ENCODE measurements at regions not wholly inside any gene's neighbourhood (a gene's known extent, or its start where the extent isn't known, plus 50 kb on each side); places are given as distances from the start of the nearest gene placed in this dataset.

GRCh38 chr12:67594888-67595287 lies 53.7 kb upstream of the DYRK2 start:
- no peak overlapping the region for H3K27ac ChIP-seq (ENCODE audit: low read length)
- H3K9me2 ChIP-seq (replicated peaks; ENCODE audit: insufficient read depth, low read length): no peaks in the 10 kb centered on the region
- no peak overlapping the region for H3K9ac ChIP-seq (ENCODE audit: low read length)
- H3K9me3 ChIP-seq (replicated peaks; ENCODE audit: insufficient read depth, low read length): no peaks in the 10 kb centered on the region
- DNase-seq: no peak
- no peaks in the 10 kb centered on the region for H3K36me3 ChIP-seq (replicated peaks; ENCODE audit: insufficient read depth, low read length)
- no peaks in the 10 kb centered on the region for H4K20me1 ChIP-seq (ENCODE audit: insufficient read depth, low read length)
- H3K4me3 ChIP-seq (ENCODE audit: low read length): no peak overlapping the region
- no peaks in the 10 kb centered on the region for H3K79me2 ChIP-seq (ENCODE audit: low read length)
- H3K4me1 ChIP-seq (ENCODE audit: low read length): peaks cover 22% of the 10 kb centered on the region
- H2AFZ ChIP-seq (ENCODE audit: low read length): no peak overlapping the region
- no peak for TF ChIP-seq EZH2phosphoT487 (IDR thresholded peaks at IDR 0.05; ENCODE audit: low read length)
- TF ChIP-seq EZH2 (optimal IDR thresholded peaks at IDR 0.05; ENCODE audit: low read depth, low read length): no peak
- TF ChIP-seq, protein P1, sequence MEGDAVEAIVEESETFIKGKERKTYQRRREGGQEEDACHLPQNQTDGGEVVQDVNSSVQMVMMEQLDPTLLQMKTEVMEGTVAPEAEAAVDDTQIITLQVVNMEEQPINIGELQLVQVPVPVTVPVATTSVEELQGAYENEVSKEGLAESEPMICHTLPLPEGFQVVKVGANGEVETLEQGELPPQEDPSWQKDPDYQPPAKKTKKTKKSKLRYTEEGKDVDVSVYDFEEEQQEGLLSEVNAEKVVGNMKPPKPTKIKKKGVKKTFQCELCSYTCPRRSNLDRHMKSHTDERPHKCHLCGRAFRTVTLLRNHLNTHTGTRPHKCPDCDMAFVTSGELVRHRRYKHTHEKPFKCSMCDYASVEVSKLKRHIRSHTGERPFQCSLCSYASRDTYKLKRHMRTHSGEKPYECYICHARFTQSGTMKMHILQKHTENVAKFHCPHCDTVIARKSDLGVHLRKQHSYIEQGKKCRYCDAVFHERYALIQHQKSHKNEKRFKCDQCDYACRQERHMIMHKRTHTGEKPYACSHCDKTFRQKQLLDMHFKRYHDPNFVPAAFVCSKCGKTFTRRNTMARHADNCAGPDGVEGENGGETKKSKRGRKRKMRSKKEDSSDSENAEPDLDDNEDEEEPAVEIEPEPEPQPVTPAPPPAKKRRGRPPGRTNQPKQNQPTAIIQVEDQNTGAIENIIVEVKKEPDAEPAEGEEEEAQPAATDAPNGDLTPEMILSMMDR (IDR thresholded peaks at IDR 0.05; ENCODE audit: low read length): no peak
- no peaks in the 10 kb centered on the region; the same call in 1 of the 2 replicates for H3K27me3 ChIP-seq (replicated peaks; ENCODE audit: insufficient read depth, low read length)
- H3F3A ChIP-seq (ENCODE audit: insufficient read depth, low read length): no peaks in the 10 kb centered on the region; the same call in 1 of the 2 replicates
- no peak overlapping the region for H3K4me2 ChIP-seq (ENCODE audit: low read depth, low read length)

DNA sequence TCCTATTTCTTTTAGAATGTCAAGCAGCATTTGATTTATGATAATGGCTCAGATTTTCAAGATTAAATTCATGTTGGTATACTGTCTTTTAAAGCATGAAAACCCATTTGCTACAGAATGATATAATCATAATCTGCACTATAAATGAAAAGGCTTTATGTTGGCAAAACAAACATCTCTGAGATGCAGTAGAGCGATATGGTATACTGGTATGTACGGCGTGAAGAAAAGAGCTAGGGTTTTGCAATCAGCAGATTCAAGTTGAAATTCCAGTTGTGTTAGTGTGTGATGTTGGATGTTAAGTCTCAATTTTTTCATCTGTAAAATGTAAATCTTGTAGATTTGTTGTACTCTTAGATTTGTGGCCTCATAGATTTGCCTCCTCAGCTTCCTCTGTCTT lies 53.2 kb upstream of the DYRK2 start:
- peaks cover 22% of the 10 kb centered on the region for H3K4me1 ChIP-seq (ENCODE audit: low read length)
- no peak overlapping the region for H3K9ac ChIP-seq (ENCODE audit: low read length)
- TF ChIP-seq EZH2 (optimal IDR thresholded peaks at IDR 0.05; ENCODE audit: low read depth, low read length): no peak
- TF ChIP-seq, protein P1 (IDR thresholded peaks at IDR 0.05; ENCODE audit: low read length): no peak
- TF ChIP-seq EZH2phosphoT487 (IDR thresholded peaks at IDR 0.05; ENCODE audit: low read length): no peak
- no peak for DNase-seq
- no peak overlapping the region for H2AFZ ChIP-seq (ENCODE audit: low read length)
- H3K9me3 ChIP-seq (replicated peaks; ENCODE audit: insufficient read depth, low read length): no peaks in the 10 kb centered on the region
- no peaks in the 10 kb centered on the region for H3K36me3 ChIP-seq (replicated peaks; ENCODE audit: insufficient read depth, low read length)
- H3K4me2 ChIP-seq (ENCODE audit: low read depth, low read length): no peak overlapping the region
- no peaks in the 10 kb centered on the region for H3K9me2 ChIP-seq (replicated peaks; ENCODE audit: insufficient read depth, low read length)
- H3K27ac ChIP-seq (ENCODE audit: low read length): no peak overlapping the region
- H3K27me3 ChIP-seq (replicated peaks; ENCODE audit: insufficient read depth, low read length): no peaks in the 10 kb centered on the region; the same call in 1 of the 2 replicates
- H3K79me2 ChIP-seq (ENCODE audit: low read length): no peaks in the 10 kb centered on the region
- no peaks in the 10 kb centered on the region for H4K20me1 ChIP-seq (ENCODE audit: insufficient read depth, low read length)
- H3F3A ChIP-seq (ENCODE audit: insufficient read depth, low read length): no peaks in the 10 kb centered on the region; the same call in 1 of the 2 replicates
- H3K4me3 ChIP-seq (ENCODE audit: low read length): no peak overlapping the region

DNA sequence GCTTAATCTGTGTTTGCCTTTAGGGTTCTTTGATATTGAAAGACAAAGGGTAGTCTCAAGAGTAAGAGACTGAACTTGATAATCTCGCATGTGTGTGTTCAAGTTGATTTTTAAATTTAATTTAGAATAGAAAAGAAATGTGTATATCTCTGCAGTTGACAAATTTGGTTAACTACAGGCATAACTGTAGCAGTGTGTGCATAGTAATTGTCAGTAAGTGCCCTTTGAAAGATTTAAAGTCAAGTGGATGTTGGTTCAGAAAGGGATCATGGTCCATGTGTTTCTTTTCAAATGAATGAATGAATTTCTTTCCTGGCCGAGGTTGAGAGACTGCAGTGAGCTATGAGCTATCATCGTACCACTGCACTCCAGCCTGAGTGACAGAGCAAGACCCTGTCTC lies 49.9 kb upstream of the DYRK2 start:
- peaks cover 6% of the 10 kb centered on the region; the same call in 1 of the 2 replicates for H3K4me1 ChIP-seq (ENCODE audit: low read length)
- DNase-seq: no peak
- H2AFZ ChIP-seq (ENCODE audit: low read length): no peak overlapping the region
- no peak overlapping the region for H3K9ac ChIP-seq (ENCODE audit: low read length)
- no peaks in the 10 kb centered on the region for H3K36me3 ChIP-seq (replicated peaks; ENCODE audit: insufficient read depth, low read length)
- H3K9me3 ChIP-seq (replicated peaks; ENCODE audit: insufficient read depth, low read length): no peaks in the 10 kb centered on the region
- H3K9me2 ChIP-seq (replicated peaks; ENCODE audit: insufficient read depth, low read length): no peaks in the 10 kb centered on the region
- no peak overlapping the region for H3K27ac ChIP-seq (ENCODE audit: low read length)
- H4K20me1 ChIP-seq (ENCODE audit: insufficient read depth, low read length): no peaks in the 10 kb centered on the region
- H3K27me3 ChIP-seq (replicated peaks; ENCODE audit: insufficient read depth, low read length): no peaks in the 10 kb centered on the region; the same call in 1 of the 2 replicates
- no peaks in the 10 kb centered on the region; the same call in 1 of the 2 replicates for H3F3A ChIP-seq (ENCODE audit: insufficient read depth, low read length)
- TF ChIP-seq EZH2 (optimal IDR thresholded peaks at IDR 0.05; ENCODE audit: low read depth, low read length) (no peak), EZH2phosphoT487 (IDR thresholded peaks at IDR 0.05; ENCODE audit: low read length) (no peak)
- TF ChIP-seq, protein P1 (IDR thresholded peaks at IDR 0.05; ENCODE audit: low read length): no peak
- H3K4me2 ChIP-seq (ENCODE audit: low read depth, low read length): no peak overlapping the region
- no peak overlapping the region for H3K4me3 ChIP-seq (ENCODE audit: low read length)
- no peaks in the 10 kb centered on the region for H3K79me2 ChIP-seq (ENCODE audit: low read length)

Data from MM.1S (cell line).